SK-MEL-5 (cell line): ENCODE measurements at regions not wholly inside any gene's neighbourhood (a gene's known extent, or its start where the extent isn't known, plus 50 kb on each side); places are given as distances from the start of the nearest gene placed in this dataset.

Experiments
- DNase-seq: peaks from one replicate; pipeline ENCODE4 v3.0.0-alpha.2; 2016; ENCODE audit warnings: low read depth, low spot score
- in situ Hi-C: cut with HindIII; loops from 2 replicates; pipeline ENCODE4 v1.10.0; 2016; ENCODE audit warnings: low sequenced_read_pairs, high pct_unique_total_duplicates, low pct_unique_long_range_greater_than_20kb

DNA sequence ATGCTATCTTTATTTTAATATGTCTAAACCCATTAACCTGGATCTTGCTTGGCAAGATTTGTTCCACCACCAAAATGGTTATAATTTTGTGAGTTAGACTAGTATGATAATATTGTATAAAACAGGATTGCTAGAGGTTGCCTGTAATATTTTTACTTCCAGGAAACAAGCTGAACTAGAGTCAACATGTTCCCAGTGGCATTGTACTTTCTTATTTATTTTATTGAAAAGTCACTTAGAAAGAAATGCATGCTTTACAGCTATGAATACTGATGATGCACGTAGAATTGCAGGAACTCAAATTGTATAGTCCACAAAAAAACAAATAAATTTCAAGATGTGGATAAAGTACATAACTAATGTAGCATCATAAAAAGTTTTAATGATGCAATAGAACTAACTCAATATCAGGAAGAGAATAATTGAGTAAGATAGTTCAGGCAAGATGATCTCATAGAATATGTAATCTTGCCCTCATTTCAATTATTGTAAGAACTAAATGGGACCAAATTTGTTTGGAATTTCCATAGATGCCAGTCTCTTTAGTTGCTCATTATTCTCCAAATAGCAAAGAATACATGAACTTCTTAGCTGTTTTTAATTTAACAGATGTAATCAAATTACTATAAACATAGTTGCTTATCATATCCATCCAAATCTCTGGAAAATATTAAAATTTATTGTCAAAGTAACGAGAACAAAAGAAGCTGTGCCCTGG, 451.8 kb downstream of the COL12A1 start:
- no peak for DNase-seq
- in situ Hi-C loops, result no loop called here

DNA sequence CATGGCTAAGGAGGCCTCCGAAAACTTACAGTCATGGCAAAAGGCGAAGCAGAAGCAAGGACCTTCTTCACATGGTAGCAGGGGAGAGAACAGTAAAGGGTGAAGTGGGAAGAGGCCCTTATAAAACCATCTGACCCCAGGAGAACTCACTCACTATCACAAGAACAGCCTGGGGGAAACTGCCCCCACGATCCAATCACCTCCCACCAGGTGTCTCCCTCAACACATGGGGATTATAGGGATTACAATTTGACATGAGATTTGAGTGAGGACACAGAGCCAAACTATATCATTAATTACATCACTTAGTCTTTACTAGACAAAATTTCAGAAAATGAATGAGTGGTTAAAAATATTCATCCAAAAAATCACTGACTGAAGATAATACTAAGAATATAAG, 453.6 kb downstream of the COL12A1 start:
- DNase-seq, result peak; percentile 14
- in situ Hi-C loops, result no loop called here

DNA sequence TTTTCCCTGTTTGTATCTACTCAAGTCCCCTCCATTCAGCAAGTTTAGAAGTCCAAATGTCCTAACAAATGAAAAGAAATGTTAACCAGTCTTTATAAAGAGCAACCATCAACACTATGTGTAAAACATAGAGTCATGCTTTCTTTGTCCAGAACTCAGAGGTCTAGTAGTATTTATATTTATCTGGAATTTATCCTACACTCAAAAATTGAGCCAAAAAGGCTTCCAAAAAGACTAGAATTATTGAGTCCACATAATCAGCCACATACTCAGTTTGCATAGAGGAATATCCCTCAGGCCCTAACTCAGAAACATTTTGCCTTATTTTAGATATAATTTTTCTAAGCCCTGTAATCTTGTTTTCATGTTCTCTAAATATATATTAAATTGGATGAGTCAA, 455.0 kb downstream of the COL12A1 start:
- in situ Hi-C loops, result no loop called here
- no peak for DNase-seq

DNA sequence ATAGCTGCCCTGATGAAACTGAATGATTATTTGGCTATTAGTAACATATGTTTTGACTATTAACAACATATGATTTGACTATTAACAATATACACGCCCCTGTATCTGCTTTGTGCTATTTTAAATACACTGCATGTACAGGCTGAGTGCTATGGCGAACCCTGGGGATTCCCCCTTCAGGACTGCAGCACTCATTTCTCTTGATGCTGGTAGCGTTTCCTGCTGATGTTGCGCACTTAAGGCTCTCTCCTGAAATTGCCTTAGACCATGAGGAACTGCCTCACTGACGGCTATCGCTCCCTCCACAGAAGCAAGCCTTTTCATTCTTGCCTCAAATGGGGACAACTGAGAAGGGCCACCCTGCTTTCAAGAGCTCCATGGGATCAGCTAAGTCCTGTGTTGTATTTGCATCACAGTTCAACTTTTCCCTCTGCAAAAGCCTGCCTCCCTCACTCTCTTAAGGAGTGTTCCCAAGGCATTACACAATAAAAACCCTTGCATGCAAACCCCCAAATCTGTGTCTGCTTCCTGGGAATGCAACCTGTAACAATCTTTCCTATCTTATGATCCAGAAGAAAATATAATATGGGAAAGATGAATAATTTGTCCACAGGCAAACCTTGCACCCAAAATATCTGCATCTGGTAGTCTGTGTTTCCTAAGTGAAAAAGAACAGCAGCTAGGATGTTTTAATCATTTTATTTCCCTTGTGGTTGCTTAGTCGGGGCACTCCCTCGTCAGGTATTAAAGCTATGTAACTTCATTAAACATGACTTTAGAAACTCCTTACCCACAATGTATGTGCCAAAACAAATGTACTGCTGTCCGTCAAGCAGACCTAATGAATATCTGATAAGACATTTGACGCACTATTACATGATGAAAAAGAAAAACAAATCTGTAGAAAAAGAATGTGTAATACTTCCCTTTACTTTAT, 456.4 kb downstream of the COL12A1 start:
- DNase-seq, result no peak
- in situ Hi-C loops, result no loop called here

DNA sequence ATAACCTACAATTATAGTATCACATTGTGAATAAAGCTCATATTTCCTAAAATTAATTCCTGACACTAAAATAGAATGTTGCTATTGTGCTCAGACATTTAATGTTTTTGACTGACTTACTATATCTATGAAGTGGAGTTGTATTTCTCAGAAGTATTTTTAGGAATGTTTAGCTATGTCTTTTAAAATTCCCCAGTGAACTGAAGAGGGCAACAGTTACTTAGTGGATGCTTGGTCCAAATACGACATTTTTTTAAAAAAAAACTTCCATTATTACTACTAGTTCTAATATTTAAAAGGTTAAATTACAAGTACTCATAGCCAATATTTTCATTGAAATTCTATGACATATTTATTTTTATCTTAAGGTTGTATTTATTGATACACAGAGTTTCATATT, 460.2 kb downstream of the COL12A1 start:
- in situ Hi-C loops, result no loop called here
- no peak for DNase-seq

DNA sequence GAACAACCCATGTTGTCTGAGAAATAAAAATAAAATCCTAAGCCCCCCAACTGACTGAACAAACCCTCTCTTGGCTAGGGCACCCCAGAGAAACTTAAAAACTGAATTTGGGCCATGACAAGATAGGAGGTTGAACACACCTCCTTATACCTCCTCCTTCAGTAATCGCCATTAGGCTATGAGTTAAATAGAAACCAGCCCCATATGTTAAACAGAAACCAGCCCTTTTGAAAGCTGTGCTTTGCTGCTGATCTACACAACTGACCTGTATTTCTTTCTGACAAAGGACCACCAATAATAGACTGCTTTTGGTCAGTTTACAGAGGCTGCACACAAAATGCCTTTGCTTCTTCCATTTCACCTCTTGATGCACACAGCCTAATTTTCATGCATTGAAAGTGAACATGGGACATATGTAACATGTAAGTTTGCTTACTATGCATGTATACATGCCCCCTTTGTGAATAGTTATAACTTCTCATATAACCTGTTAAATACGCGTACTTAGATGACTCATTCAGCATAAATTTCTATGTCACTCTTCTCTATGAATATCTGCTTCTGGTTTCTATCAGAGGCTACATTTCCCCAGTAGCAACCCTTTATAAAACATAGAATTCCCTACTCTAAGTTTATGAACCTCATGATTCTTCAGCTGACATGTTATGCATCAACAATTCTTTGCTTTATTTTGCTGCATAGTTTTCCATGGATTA, 462.9 kb downstream of the COL12A1 start:
- in situ Hi-C loops, result no loop called here
- no peak for DNase-seq

DNA sequence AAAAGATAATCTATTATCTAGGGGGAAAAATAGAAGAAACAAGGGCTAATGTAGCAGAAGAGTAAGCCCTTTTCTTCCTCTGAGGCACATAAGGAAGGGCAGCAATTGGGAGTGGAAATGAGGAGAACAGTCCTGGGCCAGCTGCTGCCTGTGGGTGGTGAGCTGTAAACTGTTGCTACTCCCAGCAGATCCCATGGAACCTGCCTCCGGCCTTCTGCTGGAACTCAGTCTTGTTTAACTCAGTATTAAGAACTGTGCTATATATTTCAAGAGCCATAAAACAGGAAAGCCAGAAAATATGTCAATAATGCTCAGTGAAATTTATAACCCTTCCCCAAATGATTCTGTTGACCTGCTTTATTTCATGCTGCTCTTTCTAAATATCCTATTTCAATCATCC, 464.2 kb downstream of the COL12A1 start:
- in situ Hi-C loops, result no loop called here
- no peak for DNase-seq

DNA sequence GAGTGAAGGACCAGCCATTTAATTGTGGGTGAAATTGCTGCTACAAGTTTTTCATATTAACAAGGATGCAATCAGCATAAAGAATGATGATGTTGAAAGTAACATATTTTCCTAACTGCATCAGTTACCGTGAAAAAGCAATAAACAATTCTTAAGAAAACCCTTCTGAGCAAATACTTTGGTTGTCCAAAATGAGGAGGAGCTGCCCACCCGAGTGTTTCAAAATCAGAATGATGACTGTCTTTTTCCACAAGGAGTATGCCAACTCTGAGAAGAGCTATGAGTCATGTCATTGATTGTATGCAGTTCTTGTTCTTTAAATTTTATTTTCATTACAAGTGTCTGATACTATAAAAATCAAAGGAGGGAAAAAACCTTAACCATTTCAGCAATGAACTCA, 470.5 kb downstream of the COL12A1 start:
- DNase-seq, result no peak
- in situ Hi-C loops, result no loop called here

DNA sequence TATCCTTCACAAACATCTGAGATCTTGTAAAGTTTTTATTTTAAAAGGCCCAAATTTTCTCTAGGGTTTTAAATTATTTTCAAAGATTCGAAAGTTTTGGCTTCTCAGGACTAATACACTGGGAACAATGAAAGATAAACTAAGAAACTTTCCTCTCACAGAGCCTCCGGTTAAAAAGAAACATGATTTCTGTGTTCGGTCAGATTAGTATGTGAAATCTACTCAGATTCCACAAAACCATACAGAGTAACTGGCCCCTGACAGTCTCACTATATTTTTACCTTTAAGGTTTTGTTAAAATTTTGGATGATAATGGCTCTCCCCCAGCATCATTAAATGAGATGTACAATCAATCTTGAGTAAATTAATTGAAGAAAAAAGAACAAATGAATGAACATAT, 471.0 kb downstream of the COL12A1 start:
- in situ Hi-C loops, result no loop called here
- DNase-seq, result no peak

DNA sequence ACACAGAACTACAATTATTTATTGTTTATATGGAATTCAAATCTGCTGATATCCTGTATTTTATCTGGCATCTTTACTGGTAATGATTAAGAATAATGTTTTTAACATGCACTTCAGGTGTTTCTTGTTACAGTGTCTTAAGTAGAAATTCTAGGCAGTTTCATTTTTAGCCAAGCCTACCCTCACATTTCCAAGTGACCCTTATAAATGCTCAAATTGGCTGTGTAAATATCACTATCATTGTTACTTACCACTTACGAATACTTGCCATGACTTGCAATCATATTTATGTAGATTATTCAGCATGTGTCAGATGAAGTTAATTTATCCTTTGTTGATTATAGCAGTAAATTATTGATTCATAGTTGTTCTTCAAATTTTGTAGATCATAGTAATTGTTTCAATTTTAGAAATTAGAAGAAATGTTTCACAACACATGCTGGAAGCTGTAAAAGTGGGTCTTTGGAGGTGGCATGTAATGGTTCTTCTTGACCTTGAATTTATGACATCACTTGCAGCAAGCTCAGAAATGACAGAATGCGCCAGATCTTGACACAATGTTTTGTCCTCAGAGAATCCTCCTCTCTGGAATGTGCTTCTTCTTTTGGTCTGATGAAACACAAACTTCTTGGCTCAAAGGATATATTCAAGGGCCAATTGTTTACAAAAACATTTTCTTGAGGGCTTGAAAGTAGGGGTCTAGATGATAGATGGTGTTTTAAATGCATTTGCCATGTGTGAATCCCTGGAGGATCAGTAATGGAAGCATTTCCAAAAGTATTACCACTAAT, 471.8 kb downstream of the COL12A1 start:
- in situ Hi-C loops, result no loop called here

DNA sequence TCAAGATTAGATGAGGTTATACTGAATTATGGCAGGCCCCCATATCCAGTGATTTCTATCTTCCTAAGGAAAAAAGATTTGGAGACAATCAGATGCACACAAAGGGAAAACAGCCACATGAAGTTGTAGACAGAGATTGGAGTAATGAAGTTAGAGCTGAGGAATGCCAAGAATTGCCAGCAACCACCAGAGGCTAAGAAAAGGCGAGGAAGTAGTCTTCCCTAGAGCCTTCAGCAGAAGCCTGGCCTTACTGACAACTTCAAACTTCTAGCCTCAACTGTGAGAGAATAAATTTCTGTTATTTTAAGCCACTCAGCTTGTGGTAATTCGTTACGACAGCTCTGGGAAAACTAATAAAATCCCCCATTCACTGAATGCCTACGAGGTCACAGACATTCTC, 473.9 kb downstream of the COL12A1 start:
- DNase-seq, result no peak
- in situ Hi-C loops, result no loop called here

More for the DNA sequence above, 471.8 kb downstream of the COL12A1 start:
- no peak for DNase-seq

DNA sequence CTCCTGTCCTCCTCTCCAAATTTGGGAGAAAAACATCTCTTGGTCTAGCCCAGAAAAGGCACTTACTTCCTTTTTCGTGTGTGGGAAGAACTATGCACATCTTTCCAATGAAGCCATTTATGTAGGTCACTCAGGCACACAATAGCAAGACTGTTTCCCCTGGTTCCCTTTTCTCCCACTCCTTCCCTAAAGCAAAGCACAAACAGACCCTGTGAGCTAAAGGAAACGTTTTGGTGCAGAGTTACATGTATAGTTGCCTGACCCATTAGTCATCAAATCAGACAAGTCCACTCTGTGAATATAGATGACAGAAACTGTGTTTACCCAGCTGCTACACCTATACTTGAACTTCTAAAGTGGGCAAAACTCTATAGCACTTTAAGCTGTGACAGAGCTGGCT, 474.6 kb downstream of the COL12A1 start:
- DNase-seq, result peak; percentile 81
- in situ Hi-C loops, result no loop called here

DNA sequence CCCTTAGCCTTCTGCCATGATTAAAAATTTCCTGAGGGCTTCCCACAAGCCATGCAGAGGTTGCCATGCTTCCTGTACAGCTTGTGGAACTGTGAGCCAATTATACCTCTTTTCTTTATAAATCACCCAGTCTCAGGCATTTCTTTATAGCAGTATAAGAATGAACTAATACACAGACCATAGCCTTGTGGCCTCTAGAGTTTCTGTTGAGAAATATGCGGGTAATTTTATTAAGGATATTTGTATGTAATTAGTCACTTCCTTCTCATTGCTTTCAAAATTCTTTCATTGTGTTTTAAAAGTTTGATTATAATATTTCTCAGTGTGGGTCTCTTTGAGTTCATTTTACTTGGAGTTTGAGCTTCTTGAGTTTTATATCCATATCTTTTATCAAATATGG, 484.9 kb downstream of the COL12A1 start:
- in situ Hi-C loops, result no loop called here
- no peak for DNase-seq

DNA sequence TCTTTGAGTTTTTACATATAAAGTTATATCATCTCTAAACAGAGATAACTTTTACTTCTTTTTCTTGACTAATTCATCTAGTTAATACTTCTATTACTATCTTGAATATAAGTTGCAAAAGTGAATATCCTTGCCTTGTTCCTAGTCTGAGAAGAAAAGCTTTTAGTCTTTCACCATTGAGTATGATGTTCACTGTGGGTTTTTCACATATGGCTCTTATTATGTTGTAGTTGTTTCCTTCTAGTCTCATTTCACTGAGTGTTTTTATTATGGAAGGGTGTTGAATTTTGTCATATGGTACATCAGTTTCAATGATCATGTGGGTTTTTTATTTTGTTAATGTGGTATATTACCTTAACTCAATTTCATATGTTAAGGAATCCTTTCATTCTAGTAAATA, 488.3 kb downstream of the COL12A1 start:
- in situ Hi-C loops, result no loop called here
- no peak for DNase-seq

DNA sequence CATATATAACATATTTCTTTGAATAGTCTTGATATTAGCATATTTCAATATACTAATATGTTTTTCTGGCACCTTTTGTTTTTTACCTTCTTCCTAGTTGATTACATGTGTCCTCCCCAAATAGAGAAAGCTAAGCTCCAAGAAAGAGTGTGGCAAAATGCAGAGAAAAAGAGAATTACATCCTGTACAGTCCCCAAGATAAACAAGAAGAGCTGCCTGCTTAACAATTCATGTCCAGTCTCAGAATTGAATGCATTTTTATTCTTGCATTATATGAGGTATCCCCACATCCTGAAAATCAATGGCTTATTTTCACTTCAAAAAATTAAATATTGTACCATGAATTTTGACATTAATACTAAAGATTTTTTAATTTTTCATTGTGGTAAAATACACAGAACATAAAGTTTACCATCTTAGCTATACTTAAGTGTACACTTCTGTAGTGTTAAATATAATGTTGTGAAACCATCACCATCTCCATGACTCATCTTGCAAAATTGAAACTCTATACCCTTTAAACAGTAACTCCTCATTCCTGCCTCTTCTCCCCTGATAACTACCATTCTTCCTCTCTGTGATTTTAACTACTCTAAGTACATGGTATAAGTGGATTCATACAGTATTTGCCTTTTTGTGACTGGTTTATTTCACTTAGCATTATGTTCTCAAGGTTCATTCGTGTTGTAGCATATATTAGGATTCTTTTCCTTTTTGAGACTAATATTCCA, 490.3 kb downstream of the COL12A1 start:
- no peak for DNase-seq
- in situ Hi-C loops, result no loop called here

DNA sequence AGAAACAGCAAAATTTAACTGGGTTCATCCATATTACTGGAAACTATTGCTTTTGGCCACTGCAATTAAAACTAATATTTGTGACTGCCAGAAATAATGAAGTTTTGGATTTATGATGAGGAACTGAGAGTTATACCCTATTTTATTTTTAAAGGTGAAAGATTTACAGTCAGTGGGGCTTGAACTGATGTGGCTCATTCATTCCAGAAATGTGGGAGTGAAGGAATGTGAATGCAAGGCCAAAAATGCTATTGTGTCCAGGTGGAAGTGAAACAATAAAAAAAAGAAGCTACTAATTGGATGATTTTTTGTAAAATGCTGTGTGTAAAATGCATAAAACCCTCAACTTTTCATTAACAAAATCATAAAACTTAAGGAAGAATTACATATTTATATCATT, 491.9 kb downstream of the COL12A1 start:
- in situ Hi-C loops, result no loop called here
- no peak for DNase-seq

DNA sequence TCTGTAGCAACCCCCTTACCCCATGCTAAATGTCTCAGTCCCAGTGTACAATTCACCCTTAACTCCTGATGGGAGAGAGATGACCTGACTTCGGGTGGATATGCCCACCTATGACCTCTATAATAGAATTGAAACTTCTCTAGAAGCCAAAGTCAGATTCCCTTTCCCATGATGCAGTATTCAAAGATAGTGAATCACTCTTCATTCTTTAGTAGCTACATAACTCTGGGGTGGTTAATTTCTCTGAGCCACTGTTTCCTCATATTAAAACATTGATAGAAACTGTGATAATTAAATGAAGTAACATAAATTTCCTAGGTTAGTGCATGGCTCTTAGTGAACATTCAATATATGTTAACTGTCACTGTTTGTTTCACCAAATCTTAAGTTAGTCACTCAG, 500.4 kb downstream of the COL12A1 start:
- in situ Hi-C loops, result no loop called here
- no peak for DNase-seq
